ENCODE measurements at regions not wholly inside any gene's neighbourhood (a gene's known extent, or its start where the extent isn't known, plus 50 kb on each side); places are given as distances from the start of the nearest gene placed in this dataset.

DNA sequence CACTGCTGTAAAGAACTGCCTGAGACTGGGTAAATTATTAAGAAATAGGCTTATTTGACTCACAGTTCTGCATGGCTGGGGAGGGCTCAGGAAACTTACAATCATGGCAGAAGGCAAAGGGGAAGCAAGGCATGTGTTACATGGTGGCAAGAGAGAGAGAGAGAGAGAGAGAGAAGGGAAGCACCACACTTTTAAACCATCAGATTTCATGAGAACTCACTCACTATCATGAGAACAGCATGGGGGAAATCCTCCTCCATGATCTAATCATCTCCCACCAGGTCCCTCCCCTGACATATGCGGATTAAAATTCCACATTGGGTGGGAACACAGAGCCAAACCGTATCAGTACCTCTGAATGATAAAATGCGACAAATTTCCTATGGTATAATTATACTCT, 203.9 kb upstream of the MARCKS start:
- TF ChIP-seq, protein P1, sequence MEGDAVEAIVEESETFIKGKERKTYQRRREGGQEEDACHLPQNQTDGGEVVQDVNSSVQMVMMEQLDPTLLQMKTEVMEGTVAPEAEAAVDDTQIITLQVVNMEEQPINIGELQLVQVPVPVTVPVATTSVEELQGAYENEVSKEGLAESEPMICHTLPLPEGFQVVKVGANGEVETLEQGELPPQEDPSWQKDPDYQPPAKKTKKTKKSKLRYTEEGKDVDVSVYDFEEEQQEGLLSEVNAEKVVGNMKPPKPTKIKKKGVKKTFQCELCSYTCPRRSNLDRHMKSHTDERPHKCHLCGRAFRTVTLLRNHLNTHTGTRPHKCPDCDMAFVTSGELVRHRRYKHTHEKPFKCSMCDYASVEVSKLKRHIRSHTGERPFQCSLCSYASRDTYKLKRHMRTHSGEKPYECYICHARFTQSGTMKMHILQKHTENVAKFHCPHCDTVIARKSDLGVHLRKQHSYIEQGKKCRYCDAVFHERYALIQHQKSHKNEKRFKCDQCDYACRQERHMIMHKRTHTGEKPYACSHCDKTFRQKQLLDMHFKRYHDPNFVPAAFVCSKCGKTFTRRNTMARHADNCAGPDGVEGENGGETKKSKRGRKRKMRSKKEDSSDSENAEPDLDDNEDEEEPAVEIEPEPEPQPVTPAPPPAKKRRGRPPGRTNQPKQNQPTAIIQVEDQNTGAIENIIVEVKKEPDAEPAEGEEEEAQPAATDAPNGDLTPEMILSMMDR (conservative IDR thresholded peaks at IDR 0.05), result no peak
- no peak for TF ChIP-seq ZFX (IDR thresholded peaks at IDR 0.05)

Data from C4-2B (cell line).